ENCODE measurements at regions not wholly inside any gene's neighbourhood (a gene's known extent, or its start where the extent isn't known, plus 50 kb on each side); places are given as distances from the start of the nearest gene placed in this dataset.
A peak's percentile ranks its signal among the peaks of the same experiment; 100 is the strongest.
"Not testable (repeated sequence)": the region's sequence is repeated elsewhere in the genome, so short reads cannot be mapped to it uniquely, and the experiment has no call there.

DNA sequence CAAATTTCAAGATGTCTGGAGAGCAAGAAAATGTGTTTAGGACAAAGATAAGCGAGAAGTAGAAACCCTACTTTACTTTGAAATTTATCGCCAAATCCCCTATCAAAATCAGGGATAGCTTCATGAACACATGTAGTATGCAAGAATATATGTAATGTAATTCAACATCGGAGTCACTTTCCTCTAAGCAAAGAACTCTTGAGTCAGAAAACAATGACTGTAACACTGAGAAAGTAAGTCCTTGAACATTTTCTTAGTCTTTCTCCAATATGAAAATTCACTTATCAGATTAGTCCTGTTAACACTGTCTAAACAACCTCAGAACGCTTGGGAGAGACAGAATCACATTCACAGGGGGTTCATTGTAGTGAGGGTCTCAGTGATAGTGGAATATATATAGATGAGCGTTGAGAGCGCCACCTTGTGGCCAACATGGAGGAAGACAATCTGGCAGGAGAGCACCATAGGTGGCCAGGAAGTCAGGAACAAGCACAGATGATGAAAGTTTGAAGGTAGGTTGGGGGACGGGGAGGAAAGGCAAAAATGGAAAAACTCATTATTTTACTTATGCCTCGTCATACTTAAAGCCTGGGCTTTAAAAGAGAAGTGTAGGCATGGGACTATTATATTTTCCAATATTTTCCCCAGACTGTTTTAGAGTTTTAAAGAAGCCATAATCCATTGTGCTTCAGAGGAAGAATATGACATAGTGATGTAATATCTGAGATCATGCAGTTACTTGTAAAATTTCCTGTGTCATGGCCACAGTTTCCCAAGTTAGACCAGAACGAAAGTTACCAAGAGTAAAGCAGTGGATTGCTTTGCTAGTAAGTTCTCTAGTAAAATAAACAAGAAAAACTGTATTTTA is 115.5 kb upstream of the GNAI1 start:
- peak; percentile 29 for DNase-seq (ENCODE audit: low spot score)

DNA sequence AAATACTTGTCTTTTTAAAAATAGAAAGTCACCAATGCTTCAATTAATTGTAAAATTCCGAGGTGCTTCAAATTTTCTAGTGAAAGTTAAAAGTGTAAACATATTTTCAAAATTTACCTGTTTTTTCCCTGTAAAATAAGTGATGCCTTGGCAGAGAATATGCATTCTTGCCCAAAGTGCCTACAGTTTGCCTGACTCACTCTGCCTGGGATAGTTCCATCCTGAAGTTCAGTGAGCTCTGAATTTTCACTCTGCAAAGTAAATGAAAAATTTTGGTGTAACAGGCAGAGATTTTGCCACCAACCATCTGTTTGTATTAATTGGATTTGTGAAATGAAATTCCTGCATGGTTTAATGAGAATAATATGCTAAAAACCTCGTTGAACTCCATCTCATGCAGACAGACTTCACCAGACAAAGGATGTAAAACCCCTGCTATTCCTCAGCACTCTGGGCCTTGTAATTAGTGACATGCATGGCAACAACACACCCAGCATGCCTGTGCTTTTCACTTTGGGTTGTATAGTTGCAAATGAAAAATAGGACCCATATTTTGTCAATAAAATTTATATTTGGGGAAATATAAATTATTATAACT is 117.4 kb upstream of the GNAI1 start:
- no peak for DNase-seq (ENCODE audit: low spot score)

DNA sequence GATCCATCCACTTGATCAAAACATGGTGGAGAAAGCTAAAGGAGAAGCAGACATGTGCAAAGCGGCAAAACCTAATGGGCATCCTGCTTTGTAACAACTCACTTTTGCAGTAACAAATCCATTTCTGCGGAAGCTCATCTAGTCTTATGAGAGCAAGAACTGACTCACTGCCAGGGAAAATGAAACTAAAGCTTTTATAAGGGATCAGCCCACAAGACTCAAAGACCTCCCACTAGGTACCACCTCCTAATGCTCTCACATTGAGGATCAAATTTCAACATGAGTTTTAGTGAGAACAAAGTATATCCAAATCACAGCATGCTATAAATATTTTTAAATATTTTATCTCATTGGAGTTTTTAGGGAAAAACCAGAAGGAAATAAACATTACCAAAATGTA is 120.1 kb upstream of the GNAI1 start:
- no peak for DNase-seq (ENCODE audit: low spot score)

DNA sequence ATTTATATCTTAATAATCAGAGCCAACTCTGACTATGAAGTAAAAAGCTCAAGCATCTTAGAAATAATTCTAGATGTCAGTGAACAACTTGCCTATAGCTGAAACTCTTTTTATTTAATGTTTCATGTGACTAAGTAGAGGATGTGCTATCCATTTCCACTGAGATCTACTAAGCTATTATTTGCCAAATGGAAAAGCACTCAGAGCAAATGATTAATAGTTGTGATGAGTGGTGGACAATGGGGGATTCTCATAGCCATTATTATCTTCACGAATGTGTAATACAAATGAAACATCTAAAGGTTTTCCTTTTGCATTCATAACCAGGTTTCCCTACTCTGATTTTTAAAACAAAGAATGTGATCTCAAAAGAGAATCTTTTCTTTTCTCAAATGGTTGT is 126.6 kb upstream of the GNAI1 start:
- no peak for DNase-seq (ENCODE audit: low spot score)

DNA sequence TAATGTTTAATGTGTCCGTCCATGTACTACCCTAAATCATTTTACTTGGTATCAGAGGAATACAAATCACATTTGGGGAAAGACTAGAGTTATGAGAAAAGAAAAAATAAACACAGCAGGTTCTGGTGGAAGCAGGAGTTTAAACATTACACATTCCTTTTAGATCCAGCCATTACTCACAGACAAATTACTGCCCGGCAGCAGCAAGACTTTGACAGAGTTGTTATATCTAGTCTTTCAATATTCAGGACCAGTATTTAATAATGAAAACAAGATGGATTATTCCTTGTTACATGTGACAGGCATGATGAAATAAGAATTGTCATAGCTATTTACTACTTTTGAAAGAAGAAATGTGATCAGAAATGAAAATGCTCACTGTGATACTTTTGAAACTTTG is 131.8 kb upstream of the GNAI1 start:
- no peak for DNase-seq (ENCODE audit: low spot score)

DNA sequence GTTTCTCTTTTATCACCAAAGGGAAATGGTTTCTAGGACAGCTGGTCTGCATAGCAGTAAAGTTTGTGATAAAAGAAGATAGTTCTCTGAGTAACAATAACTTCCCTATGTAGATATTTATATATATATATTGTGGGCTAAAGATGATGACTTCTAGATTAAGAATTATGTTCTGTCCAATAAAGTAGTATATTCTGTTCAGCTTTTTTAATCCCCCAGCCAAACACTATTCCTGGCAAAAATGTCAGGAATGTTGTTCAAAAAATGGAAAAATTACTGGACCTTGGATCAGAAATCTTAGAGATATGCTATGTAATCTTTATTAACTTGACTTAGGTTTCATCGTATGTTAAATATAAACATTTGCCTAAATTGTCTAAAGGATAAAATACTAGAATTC is 136.3 kb upstream of the GNAI1 start:
- DNase-seq (ENCODE audit: low spot score): no peak

DNA sequence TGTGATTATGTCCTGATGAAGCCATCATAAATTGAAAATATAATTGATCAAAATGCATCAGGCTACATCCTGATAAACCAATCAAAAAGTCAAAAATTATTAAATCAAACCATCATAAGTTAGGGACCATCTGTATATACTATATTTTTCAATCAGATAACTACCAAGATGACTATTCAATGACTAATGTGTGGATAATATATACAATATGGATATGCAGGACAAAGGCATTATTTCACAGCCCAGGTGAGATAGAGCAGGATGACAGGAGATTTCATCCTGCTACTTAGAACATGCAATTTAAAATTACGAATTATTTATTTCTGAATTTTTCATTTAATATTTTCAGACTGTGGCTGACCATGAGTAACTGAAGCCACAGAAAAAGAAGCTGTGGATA is 137.3 kb upstream of the GNAI1 start:
- DNase-seq (ENCODE audit: low spot score): no peak

DNA sequence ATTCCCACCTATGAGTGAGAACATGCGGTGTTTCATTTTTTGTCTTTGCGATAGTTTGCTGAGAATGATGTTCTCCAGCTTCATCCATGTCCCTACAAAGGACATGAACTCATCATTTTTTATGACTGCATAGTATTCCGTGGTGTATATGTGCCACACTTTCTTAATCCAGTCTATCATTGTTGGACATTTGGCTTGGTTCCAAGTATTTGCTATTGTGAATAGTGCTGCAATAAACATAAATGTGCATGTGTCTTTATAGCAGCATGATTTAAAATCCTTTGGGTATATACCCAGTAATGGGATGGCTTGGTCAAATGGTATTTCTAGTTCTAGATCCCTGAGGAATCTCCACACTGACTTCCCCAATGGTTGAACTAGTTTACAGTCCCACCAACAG is 138.9 kb upstream of the GNAI1 start:
- not testable (repeated sequence) for DNase-seq (ENCODE audit: low spot score)

DNA sequence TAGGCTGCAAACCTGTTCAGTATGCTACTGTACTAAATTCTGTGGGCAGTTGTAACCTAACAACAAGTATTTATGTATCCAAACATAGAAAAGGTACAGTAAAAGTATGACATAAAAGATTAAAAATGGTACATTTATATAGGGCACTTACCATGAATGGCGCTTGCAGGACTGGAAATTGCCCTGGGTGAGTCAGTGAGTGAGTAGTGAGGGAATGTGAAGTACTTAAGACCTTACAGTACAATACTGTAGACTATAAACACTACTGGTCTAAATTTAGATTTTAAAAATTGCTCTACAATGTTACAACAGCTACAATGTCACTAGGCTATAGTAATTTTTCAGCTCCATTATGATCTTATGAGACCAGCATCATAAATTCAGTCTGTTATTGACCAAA is 146.0 kb upstream of the GNAI1 start:
- DNase-seq (ENCODE audit: low spot score): no peak

DNA sequence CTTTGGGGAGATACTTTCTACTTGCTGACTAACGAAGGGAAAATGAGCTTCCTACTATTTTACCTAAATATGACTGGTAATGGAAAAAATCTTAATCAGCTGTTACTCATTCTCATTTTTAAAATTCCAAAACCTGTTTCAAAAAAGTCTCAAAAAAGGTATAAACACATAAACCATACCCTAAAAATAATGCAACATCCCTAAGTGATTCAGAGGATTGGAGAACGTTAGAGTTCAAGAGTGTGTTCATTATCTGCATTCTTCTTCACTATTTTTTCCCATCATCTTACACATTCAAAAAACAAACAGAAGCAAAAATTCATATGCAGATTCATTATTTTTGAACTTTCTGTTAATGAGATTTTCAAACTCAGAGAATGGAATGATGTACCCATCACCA is 150.4 kb upstream of the GNAI1 start:
- DNase-seq (ENCODE audit: low spot score): no peak

DNA sequence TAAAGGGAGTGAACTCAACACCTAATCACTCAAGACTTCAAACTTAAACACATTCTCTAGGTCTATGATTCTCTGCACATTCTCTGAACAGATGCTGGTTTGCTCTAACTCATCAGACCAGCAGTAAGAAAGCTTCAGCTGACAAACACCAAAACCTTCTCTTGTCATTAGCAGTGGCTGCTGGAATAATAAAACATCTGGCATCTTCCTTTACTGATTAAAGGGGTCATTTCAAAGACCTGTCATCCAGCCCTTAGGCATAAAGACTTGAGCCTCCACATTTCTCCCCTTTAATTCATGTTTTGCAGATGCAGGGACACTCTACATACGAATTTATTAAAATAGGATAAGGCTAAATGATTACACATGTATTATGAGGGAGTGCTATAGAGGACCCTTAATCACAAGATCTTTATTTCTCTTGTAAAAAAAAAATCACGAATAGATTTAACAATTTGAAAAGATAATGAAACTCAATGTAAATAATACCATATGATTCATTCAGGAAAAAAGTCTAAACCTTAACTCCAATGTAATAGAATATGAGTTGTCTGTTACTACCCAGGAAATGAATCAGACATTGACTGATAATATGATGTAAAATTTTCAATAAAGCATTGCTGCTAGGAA is 152.4 kb upstream of the GNAI1 start:
- no peak for DNase-seq (ENCODE audit: low spot score)

DNA sequence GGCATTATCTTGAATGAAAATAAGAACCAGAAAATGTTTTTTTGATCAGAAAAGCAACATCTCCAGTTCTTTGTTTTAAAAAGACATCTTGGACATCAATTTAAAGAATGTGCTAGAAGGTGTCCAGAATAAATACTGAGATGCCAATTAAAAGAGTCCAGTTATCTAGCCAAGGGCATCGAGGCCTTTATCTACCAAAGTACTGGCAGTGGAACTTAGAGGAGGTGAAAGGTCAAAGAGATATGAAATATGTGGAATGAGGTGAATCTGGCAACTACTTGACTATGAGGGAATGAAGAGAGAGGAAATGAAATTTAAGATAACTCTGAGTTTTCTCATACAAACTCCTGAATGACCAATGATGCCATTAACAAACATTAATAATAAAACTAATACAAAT is 154.3 kb upstream of the GNAI1 start:
- no peak for DNase-seq (ENCODE audit: low spot score)

DNA sequence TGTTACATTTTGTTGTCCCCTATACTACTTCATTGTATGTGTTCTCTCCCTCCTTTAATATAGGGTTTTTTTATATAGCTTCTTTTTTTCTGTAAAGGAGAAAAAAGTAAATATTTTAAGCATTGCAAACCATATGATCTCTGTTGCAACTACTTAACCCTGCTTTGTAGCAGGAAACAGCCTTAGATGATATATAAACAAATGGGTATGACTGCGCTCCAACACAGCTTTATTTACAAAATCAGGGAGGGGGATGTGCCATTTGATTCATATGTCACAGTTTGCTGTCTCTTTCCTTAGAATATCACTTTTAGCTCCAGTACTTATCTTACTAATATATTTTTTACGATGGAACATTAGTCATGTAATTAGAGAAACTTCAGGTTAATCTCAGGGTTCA is 155.2 kb upstream of the GNAI1 start:
- no peak for DNase-seq (ENCODE audit: low spot score)

DNA sequence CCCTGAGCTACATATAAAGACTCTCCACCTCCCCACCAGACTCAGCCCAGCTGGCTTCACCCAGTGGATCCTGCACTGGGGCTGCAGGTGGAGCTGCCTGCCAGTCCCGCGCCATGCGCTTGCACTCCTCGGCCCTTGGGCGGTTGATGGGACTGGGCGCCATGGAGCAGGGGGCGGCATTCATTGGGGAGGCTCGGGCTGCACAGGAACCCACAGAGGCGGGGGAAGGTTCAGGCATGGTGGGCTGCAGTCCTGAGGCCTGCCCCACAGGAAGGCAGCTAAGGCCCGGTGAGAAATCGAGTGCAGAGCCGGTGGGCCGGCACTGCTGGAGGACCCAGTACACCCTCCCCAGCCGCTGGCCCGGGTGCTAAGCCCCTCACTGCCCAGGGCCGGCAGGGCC is 157.2 kb upstream of the GNAI1 start:
- no peak for DNase-seq (ENCODE audit: low spot score)

DNA sequence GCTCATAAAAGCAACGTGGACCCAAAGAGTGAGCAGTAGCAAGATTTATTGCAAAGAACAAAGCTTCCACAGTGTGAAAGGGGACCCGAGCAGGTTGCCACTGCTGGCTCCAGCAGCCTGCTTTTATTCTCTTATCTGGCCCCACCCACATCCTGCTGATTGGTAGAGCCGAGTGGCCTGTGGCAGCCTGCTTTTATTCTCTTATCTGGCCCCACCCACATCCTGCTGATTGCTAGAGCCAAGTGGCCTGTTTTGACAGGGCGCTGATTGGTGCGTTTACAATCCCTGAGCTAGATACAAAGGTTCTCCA is 158.0 kb upstream of the GNAI1 start:
- DNase-seq (ENCODE audit: low spot score): not testable (repeated sequence)

DNA sequence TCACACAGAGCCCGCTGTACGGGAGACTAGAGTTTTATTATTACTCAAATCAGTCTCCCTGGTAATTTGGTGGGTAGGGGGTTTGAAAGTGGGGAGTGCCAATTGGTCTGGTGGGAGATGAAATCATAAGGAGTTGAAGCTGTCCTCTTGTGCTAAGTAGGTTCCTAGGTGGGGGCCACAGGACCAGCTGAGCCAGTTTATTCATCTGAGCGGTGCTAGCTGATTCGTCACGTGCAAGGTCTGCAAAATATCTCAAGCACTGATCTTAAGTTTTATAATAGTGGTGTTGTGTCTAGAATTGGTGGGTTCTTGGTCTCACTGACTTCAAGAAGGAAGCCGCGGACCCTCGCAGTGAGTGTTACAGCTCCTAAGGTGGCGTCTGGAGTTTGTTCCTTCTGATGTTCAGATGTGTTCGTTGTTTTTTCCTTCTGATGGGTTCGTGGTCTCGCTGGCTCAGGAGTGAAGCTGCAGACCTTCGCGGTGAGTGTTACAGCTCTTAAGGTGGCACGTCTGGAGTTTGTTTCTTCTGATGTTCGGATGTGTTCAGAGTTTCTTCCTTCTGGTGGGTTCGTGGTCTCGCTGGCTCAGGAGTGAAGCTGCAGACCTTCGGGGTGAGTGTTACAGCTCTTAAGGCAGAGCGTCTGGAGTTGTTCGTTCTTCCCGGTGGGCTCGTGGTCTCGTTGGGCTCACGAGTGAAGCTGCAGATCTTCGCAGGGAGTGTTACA is 158.5 kb upstream of the GNAI1 start:
- not testable (repeated sequence) for DNase-seq (ENCODE audit: low spot score)

DNA sequence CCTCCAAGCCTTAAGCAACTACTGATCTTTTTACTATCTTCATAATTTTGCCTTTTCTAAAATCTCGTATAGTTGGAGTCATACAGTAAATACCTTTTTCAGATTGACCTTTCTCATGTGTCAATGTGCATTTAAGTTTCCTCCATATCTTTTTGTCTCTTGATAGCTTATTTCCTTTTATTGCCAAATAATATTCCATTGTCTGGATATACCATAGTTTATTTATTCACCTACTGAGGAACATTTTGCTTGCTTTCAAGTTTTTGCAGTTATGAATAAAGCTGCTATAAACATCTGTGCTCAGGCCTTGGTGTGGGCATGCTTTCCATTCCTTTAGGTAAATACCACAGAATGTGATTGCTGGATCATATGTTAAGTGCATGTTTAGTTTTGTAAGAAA is 161.2 kb upstream of the GNAI1 start:
- no peak for DNase-seq (ENCODE audit: low spot score)

DNA sequence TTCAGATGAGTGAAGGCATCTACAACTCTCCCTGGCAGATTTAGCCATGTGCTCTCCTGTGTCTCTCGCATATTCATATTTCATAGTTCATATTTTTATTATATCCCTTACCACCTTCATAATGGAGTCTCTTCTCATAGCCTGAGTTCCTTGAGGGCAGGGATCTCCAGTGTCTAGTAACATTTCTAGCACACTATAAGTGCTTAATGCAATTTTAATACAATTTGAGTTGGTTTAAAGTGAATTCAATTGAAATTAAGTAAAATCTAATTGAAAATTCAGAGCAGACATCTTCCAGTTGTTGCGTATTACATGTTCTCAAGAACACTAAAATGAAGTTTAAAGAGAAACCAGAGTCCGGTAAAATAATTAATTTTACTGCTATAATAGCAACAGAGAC is 163.6 kb upstream of the GNAI1 start:
- no peak for DNase-seq (ENCODE audit: low spot score)

DNA sequence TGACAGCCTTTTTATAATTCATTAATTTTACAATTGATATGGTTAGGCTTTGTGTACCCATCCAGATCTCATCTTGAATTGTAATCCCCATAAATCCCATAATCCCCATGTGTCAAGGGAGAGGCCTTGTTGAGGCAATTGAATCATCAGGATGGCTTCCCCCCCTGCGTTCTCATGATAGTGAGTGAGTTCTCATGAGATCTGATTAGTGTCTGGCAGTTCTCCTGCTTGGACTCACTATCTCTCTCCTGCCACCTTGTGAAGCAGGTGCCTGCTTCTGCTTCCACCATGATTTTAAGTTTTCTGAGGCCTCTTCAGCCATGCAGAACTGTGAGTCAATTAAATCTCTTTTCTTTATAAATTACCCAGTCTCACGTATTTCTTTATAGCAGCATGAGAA is 165.7 kb upstream of the GNAI1 start:
- no peak for DNase-seq (ENCODE audit: low spot score)

DNA sequence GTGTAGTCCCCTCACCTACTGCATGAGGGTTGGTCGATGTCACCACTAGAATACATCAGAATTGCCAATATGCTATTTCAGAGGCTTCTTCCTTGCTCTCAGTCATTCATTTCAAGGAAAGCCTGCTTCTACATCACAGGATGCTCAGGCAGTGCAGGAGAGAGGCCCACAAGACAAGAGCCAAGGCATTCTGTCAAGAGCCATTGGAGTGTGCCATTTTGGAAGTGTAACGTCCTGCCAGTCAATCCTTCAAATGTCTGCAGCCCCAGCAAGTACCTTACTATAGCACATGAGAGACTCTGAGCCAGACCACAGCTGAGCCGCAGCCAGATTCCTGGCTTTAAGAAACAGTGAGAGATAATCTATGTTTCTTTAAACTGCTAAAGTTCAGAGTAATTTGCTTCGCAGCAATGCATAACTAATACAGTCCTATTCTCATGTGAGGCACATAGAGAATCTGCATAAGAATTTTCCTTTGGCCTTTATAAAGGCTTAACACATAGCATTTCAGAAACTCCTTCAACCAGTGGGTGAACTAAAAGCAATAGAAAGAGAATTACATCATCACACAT is 166.5 kb upstream of the GNAI1 start:
- no peak for DNase-seq (ENCODE audit: low spot score)

DNA sequence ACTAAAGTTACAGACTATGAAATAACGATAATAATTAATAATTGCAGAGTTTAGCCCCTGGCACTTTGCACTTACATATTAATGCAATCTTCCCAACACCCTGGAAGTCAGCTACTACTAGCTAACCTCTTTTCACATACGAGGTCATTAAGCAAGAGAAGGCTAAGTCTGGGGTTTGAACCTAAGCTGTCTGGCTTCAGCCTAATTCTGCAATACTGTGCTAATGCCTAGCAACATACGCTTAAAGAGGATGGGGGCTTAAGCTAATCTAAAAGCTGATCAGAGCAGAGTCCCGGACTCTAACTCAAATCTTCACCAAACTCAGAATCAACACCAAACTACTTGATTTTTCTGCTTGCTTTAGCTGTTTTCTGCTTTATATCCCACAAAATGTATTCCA is 168.7 kb upstream of the GNAI1 start:
- DNase-seq (ENCODE audit: low spot score): no peak

DNA sequence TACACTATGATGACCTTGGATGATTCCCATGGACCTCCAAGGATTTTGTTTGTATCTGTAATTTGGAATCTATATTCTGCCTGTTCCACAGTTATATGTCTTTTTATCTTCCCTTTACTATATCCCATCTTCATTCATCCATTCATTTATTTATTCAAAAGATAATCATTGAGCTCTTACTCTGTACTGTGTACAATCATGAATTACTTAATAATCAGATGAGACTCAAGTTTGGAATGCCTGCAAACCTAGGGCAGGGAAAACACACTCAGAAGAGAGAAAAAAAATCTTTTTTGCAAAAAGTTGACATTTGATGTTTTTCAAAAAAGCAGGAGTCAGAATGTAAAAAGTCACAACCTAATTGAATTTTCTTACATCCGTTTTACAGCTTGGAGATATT is 170.2 kb upstream of the GNAI1 start:
- no peak for DNase-seq (ENCODE audit: low spot score)

DNA sequence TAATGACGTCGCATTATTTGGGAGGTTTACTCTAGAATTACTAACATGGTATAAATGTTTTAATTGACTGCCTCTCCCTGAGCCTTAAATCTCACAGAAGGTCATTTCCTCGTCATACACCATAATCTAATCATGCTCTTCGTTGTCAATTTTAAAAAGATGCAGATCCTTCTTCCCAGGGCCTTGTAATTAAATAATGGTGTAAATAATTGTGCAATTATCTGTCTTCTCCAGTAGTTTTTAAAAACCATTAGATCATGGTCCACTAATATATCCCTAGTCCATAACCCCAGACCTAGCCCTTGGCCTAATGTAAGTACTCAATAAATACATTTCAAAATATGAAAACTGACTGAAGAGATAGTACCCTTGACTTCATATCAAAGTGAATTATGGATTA is 181.5 kb upstream of the GNAI1 start:
- DNase-seq (ENCODE audit: low spot score): no peak
